Loucy (cell line): ENCODE measurements at regions not wholly inside any gene's neighbourhood (a gene's known extent, or its start where the extent isn't known, plus 50 kb on each side); places are given as distances from the start of the nearest gene placed in this dataset.

Experiments
- H2AFZ ChIP-seq: fragments of 200-600 bp; sonication (generic); 2 replicates; pipeline ENCODE4 v1.6.0; 2016; ENCODE audit warnings: antibody characterized with exemption, mild to moderate bottlenecking, low read length, moderate library complexity
- H3F3A ChIP-seq: fragments of 200-600 bp; 2 replicates; pipeline ENCODE4 v1.6.0; 2016; ENCODE audit warnings: antibody characterized with exemption, low read depth, mild to moderate bottlenecking
- H3K27me3 ChIP-seq: fragments of 200-600 bp; sonication (generic); 2 replicates; pipeline ENCODE4 v1.6.1; 2014; ENCODE audit warnings: low read length, mild to moderate bottlenecking; ENCODE audit not compliant: insufficient read depth, poor library complexity, severe bottlenecking
- H3K36me3 ChIP-seq: fragments of 200-600 bp; sonication (generic); 2 replicates; pipeline ENCODE4 v1.6.1; 2016; ENCODE audit warnings: low read length; ENCODE audit not compliant: insufficient read depth
- H3K4me1 ChIP-seq: fragments of 200-600 bp; sonication (generic); 2 replicates; pipeline ENCODE4 v1.5.1; 2014; ENCODE audit warnings: low read length, mild to moderate bottlenecking; ENCODE audit not compliant: insufficient read depth, poor library complexity, severe bottlenecking
- H3K4me2 ChIP-seq: fragments of 200-600 bp; sonication (generic); 2 replicates; pipeline ENCODE4 v1.6.0; 2014; ENCODE audit warnings: antibody characterized with exemption, low read length, low read depth, mild to moderate bottlenecking; ENCODE audit not compliant: poor library complexity, severe bottlenecking
- H3K4me3 ChIP-seq: fragments of 200-600 bp; sonication (generic); 2 replicates; pipeline ENCODE4 v1.5.1; 2014; ENCODE audit warnings: low read length, mild to moderate bottlenecking, mixed read lengths; ENCODE audit not compliant: poor library complexity, severe bottlenecking
- H3K79me2 ChIP-seq: fragments of 200-600 bp; sonication (generic); 2 replicates; pipeline ENCODE4 v1.6.1; 2014; ENCODE audit warnings: low read length; ENCODE audit not compliant: insufficient read depth
- H3K9ac ChIP-seq: fragments of 200-600 bp; sonication (generic); 2 replicates; pipeline ENCODE4 v1.6.0; 2014; ENCODE audit warnings: mild to moderate bottlenecking, low read depth, low read length, moderate library complexity; ENCODE audit not compliant: poor library complexity, severe bottlenecking
- H3K9me2 ChIP-seq: fragments of 200-600 bp; sonication (generic); replicated peaks from 2 replicates; pipeline ENCODE4 v1.6.1; 2016; ENCODE audit warnings: low read depth, low read length, mixed read lengths
- H3K9me3 ChIP-seq: fragments of 200-600 bp; sonication (generic); 2 replicates; pipeline ENCODE4 v1.6.1; 2014; ENCODE audit warnings: mild to moderate bottlenecking, antibody characterized with exemption, low read length, low read depth; ENCODE audit not compliant: insufficient read depth
- H4K20me1 ChIP-seq: fragments of 200-600 bp; sonication (generic); 2 replicates; pipeline ENCODE4 v1.6.0; 2014; ENCODE audit warnings: antibody characterized with exemption, low read length, mild to moderate bottlenecking; ENCODE audit not compliant: insufficient read depth, poor library complexity, severe bottlenecking
- EZH2phosphoT487 ChIP-seq: fragments of 200-600 bp; IDR thresholded peaks from 2 replicates; pipeline ENCODE4 v1.6.1; 2018; ENCODE audit warnings: antibody characterized with exemption, mild to moderate bottlenecking, moderate library complexity, borderline replicate concordance
- TF ChIP-seq, protein P1 (sequence below): fragments of 200-600 bp; sonication (generic); conservative IDR thresholded peaks from 2 replicates; pipeline ENCODE4 v1.5.1; 2014; ENCODE audit warnings: mild to moderate bottlenecking, antibody characterized with exemption, low read length

GRCh38 chr7:159263430-159263829, 118.8 kb upstream of the VIPR2 start:
- no peak overlapping the region for H3K4me2 ChIP-seq
- no peak overlapping the region for H3K9ac ChIP-seq
- H3K9me2 ChIP-seq, result no peaks in the 10 kb centered on the region
- peaks cover 29% of the 10 kb centered on the region; the same call in 1 of the 2 replicates for H3K9me3 ChIP-seq
- no peaks in the 10 kb centered on the region for H3K27me3 ChIP-seq
- no peak overlapping the region for H3K4me3 ChIP-seq
- H3K36me3 ChIP-seq, result no peaks in the 10 kb centered on the region
- no peaks in the 10 kb centered on the region for H3F3A ChIP-seq
- TF ChIP-seq, protein P1, sequence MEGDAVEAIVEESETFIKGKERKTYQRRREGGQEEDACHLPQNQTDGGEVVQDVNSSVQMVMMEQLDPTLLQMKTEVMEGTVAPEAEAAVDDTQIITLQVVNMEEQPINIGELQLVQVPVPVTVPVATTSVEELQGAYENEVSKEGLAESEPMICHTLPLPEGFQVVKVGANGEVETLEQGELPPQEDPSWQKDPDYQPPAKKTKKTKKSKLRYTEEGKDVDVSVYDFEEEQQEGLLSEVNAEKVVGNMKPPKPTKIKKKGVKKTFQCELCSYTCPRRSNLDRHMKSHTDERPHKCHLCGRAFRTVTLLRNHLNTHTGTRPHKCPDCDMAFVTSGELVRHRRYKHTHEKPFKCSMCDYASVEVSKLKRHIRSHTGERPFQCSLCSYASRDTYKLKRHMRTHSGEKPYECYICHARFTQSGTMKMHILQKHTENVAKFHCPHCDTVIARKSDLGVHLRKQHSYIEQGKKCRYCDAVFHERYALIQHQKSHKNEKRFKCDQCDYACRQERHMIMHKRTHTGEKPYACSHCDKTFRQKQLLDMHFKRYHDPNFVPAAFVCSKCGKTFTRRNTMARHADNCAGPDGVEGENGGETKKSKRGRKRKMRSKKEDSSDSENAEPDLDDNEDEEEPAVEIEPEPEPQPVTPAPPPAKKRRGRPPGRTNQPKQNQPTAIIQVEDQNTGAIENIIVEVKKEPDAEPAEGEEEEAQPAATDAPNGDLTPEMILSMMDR, result no peak
- no peak overlapping the region for H2AFZ ChIP-seq
- no peaks in the 10 kb centered on the region for H3K79me2 ChIP-seq
- no peaks in the 10 kb centered on the region for H4K20me1 ChIP-seq
- H3K4me1 ChIP-seq, result no peaks in the 10 kb centered on the region

GRCh38 chr7:159253657-159254056, 109.0 kb upstream of the VIPR2 start:
- H3K9ac ChIP-seq, result no peak overlapping the region
- H2AFZ ChIP-seq, result no peak overlapping the region
- H3K9me2 ChIP-seq, result no peaks in the 10 kb centered on the region
- no peaks in the 10 kb centered on the region for H3K36me3 ChIP-seq
- H3K4me1 ChIP-seq, result no peaks in the 10 kb centered on the region
- no peaks in the 10 kb centered on the region for H4K20me1 ChIP-seq
- TF ChIP-seq EZH2phosphoT487, result no peak
- TF ChIP-seq, protein P1, result no peak
- H3F3A ChIP-seq, result no peaks in the 10 kb centered on the region
- H3K79me2 ChIP-seq, result no peaks in the 10 kb centered on the region
- H3K9me3 ChIP-seq, result peaks cover 29% of the 10 kb centered on the region; the same call in 1 of the 2 replicates
- no peak overlapping the region for H3K4me2 ChIP-seq
- no peaks in the 10 kb centered on the region for H3K27me3 ChIP-seq
- no peak overlapping the region for H3K4me3 ChIP-seq

GRCh38 chr7:159250471-159250870, 105.8 kb upstream of the VIPR2 start:
- H2AFZ ChIP-seq, result no peak overlapping the region
- H4K20me1 ChIP-seq, result no peaks in the 10 kb centered on the region
- no peak overlapping the region for H3K4me3 ChIP-seq
- no peak overlapping the region for H3K9ac ChIP-seq
- no peaks in the 10 kb centered on the region for H3K36me3 ChIP-seq
- H3F3A ChIP-seq, result no peaks in the 10 kb centered on the region
- peaks cover 21% of the 10 kb centered on the region; the same call in 1 of the 2 replicates for H3K9me3 ChIP-seq
- H3K4me2 ChIP-seq, result no peak overlapping the region
- no peak for TF ChIP-seq EZH2phosphoT487
- TF ChIP-seq, protein P1, result no peak
- no peaks in the 10 kb centered on the region for H3K4me1 ChIP-seq
- no peaks in the 10 kb centered on the region for H3K79me2 ChIP-seq
- no peaks in the 10 kb centered on the region for H3K27me3 ChIP-seq
- H3K9me2 ChIP-seq, result no peaks in the 10 kb centered on the region
